LNCAP (cell line): ENCODE measurements at regions not wholly inside any gene's neighbourhood (a gene's known extent, or its start where the extent isn't known, plus 50 kb on each side); places are given as distances from the start of the nearest gene placed in this dataset.

Experiments
- TF ChIP-seq, protein P1 (sequence below): fragments of 450-650 bp; IDR thresholded peaks from 2 replicates; pipeline ENCODE4 v1.5.1; 2017; ENCODE audit warnings: mild to moderate bottlenecking

DNA sequence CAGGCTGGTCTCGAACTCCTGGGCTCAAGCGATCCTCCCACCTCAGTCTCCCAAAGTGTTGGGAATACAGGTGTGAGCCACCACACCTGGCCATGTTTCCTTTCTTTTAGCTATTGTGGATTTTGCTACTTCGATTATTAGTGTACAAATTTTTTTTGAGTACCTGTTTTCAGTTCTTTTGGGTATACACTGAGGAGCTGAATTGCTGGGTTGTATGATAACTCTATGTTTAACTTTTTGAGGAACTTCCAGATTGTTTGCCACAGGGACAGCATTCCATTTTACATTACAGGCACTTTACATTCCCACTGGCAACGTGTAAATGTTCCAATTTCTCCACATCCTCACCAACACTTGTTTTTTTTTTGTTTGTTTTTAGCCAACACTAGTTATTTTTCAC, 198.1 kb upstream of the TBX3 start:
- TF ChIP-seq, protein P1, sequence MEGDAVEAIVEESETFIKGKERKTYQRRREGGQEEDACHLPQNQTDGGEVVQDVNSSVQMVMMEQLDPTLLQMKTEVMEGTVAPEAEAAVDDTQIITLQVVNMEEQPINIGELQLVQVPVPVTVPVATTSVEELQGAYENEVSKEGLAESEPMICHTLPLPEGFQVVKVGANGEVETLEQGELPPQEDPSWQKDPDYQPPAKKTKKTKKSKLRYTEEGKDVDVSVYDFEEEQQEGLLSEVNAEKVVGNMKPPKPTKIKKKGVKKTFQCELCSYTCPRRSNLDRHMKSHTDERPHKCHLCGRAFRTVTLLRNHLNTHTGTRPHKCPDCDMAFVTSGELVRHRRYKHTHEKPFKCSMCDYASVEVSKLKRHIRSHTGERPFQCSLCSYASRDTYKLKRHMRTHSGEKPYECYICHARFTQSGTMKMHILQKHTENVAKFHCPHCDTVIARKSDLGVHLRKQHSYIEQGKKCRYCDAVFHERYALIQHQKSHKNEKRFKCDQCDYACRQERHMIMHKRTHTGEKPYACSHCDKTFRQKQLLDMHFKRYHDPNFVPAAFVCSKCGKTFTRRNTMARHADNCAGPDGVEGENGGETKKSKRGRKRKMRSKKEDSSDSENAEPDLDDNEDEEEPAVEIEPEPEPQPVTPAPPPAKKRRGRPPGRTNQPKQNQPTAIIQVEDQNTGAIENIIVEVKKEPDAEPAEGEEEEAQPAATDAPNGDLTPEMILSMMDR = no peak

DNA sequence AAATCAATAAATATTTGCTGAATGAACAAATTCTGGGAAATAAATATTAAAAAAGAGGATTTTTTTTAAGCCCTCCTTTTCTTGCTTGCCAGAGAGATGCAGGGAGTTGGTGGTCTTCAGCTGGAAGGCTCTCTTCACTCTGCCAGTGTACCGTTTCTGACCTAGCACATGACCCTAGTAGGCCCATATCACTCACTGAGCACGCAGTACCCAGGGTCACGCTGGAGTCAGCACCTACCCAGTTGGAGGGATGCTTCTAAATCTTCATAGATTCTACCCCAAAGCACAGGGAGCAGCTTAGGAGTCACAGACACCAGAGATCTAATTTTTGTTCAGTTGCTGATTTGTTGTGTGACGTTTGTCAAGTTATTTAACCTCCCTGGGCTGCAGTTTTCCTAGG, 195.4 kb upstream of the TBX3 start:
- TF ChIP-seq, protein P1 = no peak

DNA sequence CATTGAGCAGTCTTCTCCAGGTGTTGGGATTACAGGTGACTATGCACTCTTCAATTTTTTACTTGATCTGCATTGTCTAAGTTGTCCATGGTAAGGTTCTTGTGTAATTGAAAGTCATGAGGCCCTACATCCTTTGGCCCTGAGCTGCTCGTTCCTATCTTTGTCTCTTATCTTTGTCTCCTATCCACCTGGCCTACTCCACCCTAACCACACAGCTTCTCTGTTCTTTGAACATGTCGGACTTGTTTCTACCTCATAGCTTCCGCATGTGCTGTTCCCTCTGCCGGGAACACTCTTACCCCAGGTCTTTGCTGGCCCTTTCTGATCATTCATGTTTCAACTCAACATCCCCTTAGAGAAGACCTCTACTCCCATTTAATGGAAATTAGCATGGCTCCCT, 194.8 kb upstream of the TBX3 start:
- TF ChIP-seq, protein P1 = no peak

DNA sequence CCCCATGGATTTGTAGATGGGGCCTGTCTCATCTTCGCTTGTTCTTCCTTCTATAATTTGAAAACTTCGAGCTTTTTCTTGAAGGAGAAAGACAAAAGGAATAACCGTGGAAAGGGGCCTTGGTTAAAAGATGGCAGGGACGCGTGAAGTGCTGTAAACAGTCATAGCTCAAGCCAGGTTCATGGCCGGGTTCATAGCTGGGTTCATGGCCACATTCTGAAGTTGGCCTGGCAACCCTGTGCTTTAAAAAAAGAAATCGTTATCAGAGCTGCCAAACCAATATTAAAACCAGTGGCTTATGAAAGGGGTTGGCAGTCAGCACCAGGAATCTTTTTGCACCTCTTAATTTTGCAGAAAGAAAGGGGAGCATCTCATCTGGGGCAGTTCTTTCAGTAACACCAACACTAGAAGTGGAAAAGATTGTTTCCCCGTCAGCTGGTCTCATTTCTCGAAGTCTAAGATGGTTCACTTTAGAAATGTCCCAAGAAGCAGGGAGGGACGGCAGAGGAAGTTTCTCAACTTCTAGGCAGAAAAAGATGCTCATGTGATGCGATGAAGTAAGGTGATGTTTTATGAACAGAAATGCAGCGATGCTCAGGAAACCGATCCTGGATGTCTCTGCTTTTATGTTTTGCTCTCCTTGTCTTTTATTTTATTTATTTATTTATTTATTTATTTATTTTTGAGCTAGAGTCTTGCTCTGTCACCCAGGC, 193.1 kb upstream of the TBX3 start:
- TF ChIP-seq, protein P1 = no peak

DNA sequence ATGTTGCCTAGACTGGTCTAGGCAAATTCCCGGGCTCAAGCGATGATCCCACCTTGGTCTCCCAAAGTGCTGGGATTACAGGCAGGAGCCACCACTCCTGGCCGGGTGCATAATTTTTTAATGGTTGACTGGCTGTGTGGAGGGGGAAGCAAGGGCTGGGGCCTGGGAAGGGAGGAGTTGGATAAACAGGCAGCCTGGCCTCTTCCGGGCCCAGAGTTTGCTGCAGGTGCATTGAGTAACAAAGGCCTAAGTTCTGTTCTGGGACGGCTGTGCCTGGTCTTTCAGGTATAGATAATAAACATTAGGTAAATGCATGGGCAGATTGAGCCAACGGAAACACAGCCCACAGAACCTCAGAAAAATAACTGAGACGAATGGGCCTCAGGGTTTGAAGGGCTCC, 191.3 kb upstream of the TBX3 start:
- TF ChIP-seq, protein P1 = no peak

DNA sequence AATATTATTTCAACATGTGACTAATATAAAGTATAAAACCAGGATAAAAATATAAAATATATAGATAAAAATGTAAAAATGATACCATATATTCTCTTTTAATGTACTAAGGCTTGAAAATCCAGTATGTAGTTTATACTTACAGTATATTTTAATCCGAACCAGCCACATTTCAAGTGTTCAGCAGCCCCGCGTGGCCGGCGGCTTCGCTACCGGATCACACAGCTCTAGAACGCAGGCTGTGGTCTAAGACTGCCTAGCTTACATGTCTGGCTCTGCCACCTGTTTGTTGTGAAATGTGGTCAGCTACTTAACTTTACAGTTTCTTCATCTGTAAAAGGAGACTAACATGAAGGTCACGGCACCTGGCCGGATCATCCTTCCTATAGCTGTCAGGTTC, 189.7 kb upstream of the TBX3 start:
- TF ChIP-seq, protein P1 = no peak

DNA sequence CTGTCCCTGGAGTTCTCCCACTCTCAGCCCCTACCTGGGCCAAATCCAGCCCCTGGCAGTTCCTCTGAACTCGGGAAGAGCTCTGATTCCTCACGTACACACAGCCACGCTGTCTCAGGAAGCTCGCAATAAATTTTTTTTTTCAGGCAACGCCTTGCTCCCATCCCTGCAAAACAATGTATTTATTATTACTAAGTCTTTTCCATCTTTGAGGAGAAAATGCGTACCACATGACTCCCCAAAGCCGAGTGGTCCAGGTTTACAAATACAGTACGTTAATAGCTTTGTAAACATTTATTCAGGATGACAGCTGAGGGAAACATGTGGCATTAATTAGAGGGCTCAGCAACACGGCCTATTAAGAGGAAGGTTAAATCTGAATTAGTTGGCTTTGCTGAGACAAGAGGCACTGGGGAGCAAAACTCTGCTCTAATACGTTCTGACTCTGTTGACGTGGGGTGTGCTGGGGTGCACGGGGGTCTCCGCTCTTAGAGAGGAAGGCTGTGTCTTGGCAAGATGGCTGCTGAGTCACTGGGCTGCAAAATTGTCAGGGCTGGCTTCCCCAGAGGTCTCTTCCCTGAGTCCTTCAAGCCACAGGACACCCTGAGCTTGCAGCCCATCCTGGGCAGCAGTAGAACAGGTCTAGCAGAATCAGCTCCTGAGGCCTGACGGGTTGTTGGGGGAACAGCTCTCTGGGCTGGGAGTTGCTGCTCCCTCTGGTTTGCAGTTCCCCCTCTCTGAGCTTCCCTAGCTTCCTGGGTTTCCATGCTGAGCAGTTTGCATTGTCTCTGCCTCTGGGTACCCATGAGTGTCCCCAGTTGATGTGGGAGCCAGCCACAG, 185.2 kb upstream of the TBX3 start:
- TF ChIP-seq, protein P1 = no peak
